ENCODE measurements at regions not wholly inside any gene's neighbourhood (a gene's known extent, or its start where the extent isn't known, plus 50 kb on each side); places are given as distances from the start of the nearest gene placed in this dataset.
"Not testable (repeated sequence)": the region's sequence is repeated elsewhere in the genome, so short reads cannot be mapped to it uniquely, and the experiment has no call there.

GRCh38 chr12:105880824-105881388 lies 257.8 kb downstream of the NUAK1 start:
- DNase-seq (ENCODE audit: low spot score), result no peak

GRCh38 chr12:105882404-105882803 lies 256.4 kb downstream of the NUAK1 start:
- no peak for DNase-seq (ENCODE audit: low spot score)

- DNase-seq (ENCODE audit: low spot score), result no peak
Observed at GRCh38 chr12:105887131-105887530, 251.6 kb downstream of the NUAK1 start.

GRCh38 chr12:105888696-105889095 lies 250.1 kb downstream of the NUAK1 start:
- no peak for DNase-seq (ENCODE audit: low spot score)

- no peak for DNase-seq (ENCODE audit: low spot score)
Observed at GRCh38 chr12:105892362-105892910, 246.3 kb downstream of the NUAK1 start.

DNA sequence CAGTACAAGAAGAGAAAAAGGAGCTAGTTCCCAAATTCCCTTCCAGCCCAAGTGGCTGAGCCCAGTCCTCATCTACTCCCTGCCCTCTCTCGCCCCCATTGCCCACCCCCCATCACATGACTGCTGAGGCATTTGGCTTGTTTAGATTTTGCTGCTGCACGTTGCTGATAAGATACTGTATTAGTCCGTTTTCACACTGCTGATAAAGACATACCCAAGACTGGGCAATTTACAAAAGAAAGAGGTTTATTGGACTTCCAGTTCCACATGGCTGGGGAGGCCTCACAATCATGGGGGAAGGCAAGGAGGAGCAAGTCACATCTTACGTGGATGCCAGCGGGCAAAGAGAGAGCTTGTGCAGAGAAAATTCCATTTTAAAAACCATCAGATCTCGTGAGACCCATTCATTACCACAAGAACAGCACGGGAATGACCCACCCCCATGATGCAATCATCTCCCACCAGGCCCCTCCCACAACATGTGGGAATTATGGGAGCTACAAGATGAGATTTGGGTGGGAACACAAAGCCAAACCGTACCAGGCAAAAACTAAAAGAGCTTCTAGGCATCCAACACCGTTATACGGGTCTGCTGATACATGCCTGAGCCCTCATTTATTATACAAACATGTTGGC lies 243.4 kb downstream of the NUAK1 start:
- not testable (repeated sequence) for DNase-seq (ENCODE audit: low spot score)

- no peak for DNase-seq (ENCODE audit: low spot score)
Observed at GRCh38 chr12:105897311-105897725, 241.4 kb downstream of the NUAK1 start.

DNA sequence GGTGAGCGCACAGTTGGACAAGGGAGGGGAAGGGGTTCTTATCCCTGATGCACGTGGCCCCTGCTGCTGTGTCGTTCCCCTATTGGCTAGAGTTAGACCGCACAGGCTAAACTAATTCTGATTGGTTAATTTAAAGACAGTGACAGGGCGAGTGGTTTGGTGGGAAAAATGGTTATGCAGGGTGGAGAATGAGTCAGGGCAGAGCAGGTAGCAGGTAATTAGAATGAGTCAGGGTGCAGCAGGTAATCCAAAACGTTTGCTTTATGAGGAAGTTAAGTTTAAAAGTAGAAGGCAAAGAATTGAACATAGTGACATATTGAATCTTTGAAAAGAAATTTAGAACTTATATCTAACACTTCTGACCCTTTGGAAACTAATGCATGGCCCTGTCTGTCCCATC lies 240.5 kb downstream of the NUAK1 start:
- DNase-seq (ENCODE audit: low spot score), result not testable (repeated sequence)

DNA sequence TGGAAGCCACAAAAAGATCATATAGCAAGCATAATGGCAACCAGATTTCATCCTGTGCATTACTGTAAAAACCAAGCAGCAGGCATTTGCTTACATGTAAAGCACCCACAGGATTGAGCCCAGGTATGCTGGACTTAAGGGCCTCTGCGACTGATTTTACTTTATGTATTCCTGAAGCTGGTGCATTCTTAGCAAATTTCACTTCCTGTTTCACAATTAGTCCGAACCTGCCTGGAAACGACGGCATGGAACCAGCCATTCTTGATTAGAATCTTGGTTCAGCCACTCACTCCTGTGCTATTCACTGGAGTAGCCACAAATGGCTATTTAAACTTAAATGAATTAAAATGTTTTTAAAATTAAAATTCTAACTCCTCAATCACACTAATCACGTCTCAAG lies 239.2 kb downstream of the NUAK1 start:
- no peak for DNase-seq (ENCODE audit: low spot score)

DNA sequence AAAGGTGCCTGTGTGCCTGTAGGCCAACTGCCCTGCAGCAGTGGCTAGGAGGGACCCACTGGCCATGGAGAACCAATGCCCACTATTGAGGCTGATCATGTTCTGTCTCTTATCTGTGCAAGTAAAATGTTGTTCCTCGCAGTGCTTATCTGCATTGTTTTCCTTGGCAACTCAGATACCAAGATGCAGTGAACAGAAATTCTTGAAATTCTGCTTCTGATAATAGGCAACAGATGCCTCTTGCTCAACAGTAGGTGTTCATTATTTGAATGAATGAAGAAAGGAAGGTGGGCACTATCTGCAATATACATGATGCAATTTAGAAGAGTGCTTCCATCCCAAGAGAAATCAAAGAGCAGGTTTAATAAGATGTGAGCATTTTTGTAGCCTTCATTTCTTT lies 232.2 kb downstream of the NUAK1 start:
- no peak for DNase-seq (ENCODE audit: low spot score)

DNA sequence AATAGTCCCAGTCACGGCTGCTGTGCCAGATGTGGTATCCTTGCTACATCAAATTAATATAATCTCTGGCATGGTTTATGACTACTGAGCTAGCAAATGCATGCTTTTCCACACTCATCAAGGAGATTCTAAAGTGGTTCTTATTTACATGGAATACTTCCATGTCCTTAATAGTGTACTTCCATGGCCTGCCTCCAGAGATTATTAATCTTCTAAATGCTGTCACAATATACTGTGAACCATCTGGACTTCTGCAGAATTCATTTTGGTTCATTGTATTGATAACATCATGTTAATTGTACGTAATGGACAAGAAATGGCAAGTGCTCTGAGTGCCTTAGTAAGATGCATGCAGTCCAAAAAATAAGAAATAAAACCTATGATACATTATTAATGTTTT lies 230.8 kb downstream of the NUAK1 start:
- no peak for DNase-seq (ENCODE audit: low spot score)

- DNase-seq (ENCODE audit: low spot score), result no peak
Observed at GRCh38 chr12:105910030-105910429, 228.7 kb downstream of the NUAK1 start.

GRCh38 chr12:105911966-105912365 lies 226.8 kb downstream of the NUAK1 start:
- no peak for DNase-seq (ENCODE audit: low spot score)

- no peak for DNase-seq (ENCODE audit: low spot score)
Observed at GRCh38 chr12:105912882-105913678, 225.7 kb downstream of the NUAK1 start.

DNA sequence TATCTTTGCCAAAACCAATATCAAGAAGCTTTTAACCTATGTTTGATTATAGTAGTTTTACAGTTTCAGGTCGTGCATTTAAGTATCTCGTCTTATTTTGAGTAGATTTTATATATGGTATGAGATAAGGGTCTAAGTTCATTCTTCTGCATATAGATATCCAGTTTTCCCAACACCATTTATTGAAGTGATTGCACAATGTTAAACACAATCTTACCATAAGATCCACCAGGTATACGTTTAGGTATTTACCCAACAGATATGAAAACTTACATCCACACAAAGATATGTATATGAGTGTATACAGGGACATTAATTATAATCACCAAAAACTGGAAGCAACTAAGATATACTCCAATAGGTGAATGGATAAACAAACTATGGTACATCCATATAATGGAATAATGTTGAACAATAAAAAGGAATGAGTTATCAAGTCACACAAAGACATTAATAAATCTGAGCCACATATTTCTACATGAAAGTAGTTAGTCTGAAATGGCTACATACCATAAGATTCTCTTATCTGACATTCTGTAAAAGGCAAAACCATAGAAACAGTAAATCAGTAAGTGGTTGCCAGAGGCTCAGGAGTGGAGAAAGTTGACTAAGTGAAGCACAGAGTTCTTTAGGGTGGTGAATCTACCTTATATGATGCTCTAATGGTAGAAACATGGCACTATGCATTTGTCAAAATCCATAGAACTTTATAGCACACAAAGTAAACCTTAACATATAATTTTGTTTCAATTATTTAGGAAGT lies 222.6 kb downstream of the NUAK1 start:
- no peak for DNase-seq (ENCODE audit: low spot score)

DNA sequence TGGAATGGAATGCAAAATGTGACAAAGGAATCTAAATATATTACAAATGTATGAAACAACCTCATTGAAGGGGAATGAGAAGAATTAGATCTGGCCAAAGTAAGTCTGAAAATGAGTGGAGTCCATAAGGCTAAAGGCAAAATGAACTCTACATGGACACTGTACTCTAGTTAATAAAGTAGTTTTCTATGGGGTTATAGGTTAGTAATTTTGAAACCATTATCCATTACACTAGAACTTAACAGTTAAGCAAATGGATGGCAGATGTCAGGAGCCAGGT lies 222.1 kb downstream of the NUAK1 start:
- no peak for DNase-seq (ENCODE audit: low spot score)

- no peak for DNase-seq (ENCODE audit: low spot score)
Observed at GRCh38 chr12:105920161-105920684, 218.5 kb downstream of the NUAK1 start.

DNA sequence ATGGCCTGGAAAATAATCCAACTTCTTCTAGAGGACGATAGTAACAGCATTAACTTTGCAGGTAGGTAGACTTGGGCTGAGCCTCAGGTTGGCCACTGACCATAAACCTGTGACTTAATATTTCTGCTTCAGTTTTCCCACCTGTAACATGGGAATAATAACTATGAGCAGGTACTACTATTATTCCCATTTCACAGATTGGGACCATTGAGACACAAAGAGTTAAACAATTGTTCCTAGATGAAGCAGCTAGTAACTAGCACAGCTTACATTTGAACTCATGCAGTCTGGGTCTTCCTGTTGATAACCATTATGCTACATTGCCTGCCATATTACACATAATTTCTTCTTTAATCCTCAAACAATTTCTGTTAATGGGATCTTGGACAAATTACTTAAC lies 217.7 kb downstream of the NUAK1 start:
- DNase-seq (ENCODE audit: low spot score), result no peak

DNA sequence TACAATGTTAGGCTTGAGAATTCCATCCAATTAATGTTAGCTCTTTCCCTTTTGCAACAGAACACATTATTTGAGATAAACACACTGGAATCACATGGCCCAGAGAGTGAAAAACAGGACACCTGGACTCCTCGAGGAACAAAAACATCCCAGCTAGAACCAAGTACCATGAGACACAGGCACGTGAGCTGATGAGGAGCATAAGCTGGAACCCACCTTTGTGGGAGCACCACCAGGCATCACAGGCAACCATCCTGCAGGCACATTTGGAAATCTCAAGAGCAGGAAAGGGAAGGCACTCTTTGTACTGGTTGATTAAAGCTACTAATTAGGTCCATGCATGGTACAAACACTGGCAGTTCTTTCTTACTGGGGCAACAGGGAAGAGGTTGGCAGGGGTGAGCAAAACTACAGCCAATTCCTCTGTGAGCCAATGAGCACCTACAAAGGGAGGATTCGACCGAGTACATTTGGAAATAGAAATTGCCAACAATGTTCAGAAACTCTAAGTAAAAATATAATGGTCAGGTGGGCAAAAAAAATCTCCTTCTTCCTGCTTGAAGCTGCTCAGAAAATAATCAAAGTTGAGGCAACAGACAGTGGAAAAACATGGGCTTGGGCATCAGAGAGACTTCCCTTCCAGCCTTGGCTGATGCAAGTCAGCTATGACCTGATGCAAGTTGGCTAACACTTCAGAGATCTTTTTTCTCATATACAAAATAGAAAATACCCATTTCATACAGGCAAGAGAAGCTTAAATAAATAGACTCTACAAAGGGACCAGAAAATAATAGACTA lies 216.7 kb downstream of the NUAK1 start:
- DNase-seq (ENCODE audit: low spot score), result no peak

GRCh38 chr12:105922670-105923102 lies 216.1 kb downstream of the NUAK1 start:
- no peak for DNase-seq (ENCODE audit: low spot score)

GRCh38 chr12:105924526-105925208 lies 214.1 kb downstream of the NUAK1 start:
- no peak for DNase-seq (ENCODE audit: low spot score)
